ENCODE measurements at regions not wholly inside any gene's neighbourhood (a gene's known extent, or its start where the extent isn't known, plus 50 kb on each side); places are given as distances from the start of the nearest gene placed in this dataset.

DNA sequence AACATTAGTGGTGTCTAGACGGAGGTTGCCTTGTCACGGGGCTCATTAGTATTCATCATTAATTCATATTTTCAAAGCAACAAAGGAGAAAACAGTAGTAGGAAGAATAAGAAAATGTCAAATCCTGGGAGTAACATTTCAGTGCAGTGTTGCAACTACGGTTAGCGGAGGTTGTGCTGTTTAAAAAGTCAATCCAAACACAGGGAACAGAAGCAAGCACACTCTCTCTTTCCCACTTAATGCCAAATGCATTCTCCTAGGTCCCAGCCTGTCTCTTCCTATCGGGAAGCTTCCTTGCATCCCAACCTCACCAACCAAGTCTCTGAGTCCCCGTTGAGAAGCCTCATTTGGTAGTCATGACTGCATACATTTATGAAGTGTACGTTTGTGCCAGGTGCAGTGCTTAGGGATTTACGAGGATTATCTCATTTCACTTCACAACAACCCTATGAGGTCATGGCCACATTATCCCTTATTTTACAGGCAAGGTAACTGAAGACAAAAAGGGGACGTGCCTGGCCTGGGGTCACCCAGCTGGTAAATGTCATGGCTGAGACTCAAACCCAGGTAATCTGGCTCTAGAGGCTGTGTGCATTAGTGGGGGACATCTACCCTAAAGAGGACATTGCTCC, 283.6 kb upstream of the SALL1 start:
- TF ChIP-seq, protein P1, sequence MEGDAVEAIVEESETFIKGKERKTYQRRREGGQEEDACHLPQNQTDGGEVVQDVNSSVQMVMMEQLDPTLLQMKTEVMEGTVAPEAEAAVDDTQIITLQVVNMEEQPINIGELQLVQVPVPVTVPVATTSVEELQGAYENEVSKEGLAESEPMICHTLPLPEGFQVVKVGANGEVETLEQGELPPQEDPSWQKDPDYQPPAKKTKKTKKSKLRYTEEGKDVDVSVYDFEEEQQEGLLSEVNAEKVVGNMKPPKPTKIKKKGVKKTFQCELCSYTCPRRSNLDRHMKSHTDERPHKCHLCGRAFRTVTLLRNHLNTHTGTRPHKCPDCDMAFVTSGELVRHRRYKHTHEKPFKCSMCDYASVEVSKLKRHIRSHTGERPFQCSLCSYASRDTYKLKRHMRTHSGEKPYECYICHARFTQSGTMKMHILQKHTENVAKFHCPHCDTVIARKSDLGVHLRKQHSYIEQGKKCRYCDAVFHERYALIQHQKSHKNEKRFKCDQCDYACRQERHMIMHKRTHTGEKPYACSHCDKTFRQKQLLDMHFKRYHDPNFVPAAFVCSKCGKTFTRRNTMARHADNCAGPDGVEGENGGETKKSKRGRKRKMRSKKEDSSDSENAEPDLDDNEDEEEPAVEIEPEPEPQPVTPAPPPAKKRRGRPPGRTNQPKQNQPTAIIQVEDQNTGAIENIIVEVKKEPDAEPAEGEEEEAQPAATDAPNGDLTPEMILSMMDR (IDR thresholded peaks at IDR 0.05; ENCODE audit: partially characterized antibody, unreplicated experiment) = no peak
- DNase-seq = no peak
- Mint-ChIP-seq H3K36me3 (ENCODE audit: unreplicated experiment) (no peaks in the 10 kb centered on the region), H3K9me3 (ENCODE audit: unreplicated experiment) (no peaks in the 10 kb centered on the region), H3K4me3 (ENCODE audit: unreplicated experiment) (no peak overlapping the region), H3K27ac (ENCODE audit: unreplicated experiment) (no peak overlapping the region), H3K4me1 (ENCODE audit: low read depth, unreplicated experiment) (peaks cover 20% of the 10 kb centered on the region), H3K27me3 (ENCODE audit: unreplicated experiment) (peaks cover 5% of the 10 kb centered on the region)

DNA sequence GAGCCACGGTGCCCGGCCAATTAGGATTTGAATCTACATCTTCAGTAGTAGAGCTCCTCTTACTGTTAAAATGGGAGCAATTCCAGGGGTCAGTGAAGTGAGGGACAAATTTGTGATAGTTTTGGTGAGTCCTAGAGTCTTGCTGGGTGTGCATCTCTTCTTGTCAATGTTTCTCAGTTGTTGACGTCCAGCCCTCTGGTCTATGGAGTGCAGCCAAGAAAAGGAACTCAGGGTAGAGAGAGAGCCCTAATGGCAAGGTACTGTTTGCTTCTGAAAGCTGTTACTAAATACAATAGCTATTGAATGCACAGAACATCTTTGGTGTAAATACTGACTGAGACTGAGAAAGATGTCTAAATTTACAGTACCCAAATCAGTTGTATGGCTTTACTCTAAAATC, 282.5 kb upstream of the SALL1 start:
- H3K9me3 Mint-ChIP-seq (ENCODE audit: unreplicated experiment) = no peaks in the 10 kb centered on the region
- H3K4me3 Mint-ChIP-seq (ENCODE audit: unreplicated experiment) = no peak overlapping the region
- no peak for DNase-seq
- H3K4me1 Mint-ChIP-seq (ENCODE audit: low read depth, unreplicated experiment) = peaks cover 11% of the 10 kb centered on the region
- TF ChIP-seq, protein P1 (IDR thresholded peaks at IDR 0.05; ENCODE audit: partially characterized antibody, unreplicated experiment) = no peak
- peaks cover 6% of the 10 kb centered on the region for H3K27me3 Mint-ChIP-seq (ENCODE audit: unreplicated experiment)
- H3K27ac Mint-ChIP-seq (ENCODE audit: unreplicated experiment) = no peak overlapping the region
- H3K36me3 Mint-ChIP-seq (ENCODE audit: unreplicated experiment) = no peaks in the 10 kb centered on the region

DNA sequence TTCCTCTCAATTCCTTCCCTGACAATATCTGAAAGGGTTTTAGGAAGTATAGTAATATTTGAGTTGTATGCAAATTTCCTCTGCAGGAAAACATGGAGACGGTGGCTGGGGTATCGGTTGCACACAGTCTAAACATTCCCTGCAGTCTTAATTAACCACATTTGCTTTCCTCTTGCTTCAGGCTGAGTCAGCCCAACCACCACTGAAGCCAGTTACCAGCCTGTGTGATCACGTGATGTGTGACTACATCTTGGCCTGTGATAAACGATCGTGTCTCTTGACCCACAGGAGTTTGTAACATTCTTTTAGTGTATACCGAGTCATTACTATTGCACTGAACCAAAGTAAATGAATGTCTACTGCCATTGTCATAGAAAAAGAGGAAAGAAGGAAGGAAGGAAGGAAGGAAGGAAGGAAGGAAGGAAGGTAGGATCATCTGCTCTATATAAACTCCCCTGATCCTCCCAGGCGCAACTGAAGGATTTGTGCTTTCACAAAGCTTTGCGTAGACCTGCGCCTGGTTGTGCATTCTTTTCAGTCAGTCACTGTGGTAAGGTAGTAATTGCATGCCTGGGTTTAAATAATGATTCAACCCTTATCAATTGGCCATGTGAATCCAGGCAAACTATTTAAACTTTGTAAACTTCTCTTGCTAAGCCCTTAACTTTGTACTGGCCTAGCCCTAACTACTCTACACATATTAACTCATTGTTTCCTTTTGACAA, 280.6 kb upstream of the SALL1 start:
- TF ChIP-seq, protein P1 (IDR thresholded peaks at IDR 0.05; ENCODE audit: partially characterized antibody, unreplicated experiment) = no peak
- H3K9me3 Mint-ChIP-seq (ENCODE audit: unreplicated experiment) = no peaks in the 10 kb centered on the region
- H3K27me3 Mint-ChIP-seq (ENCODE audit: unreplicated experiment) = peaks cover 8% of the 10 kb centered on the region
- no peak overlapping the region for H3K4me3 Mint-ChIP-seq (ENCODE audit: unreplicated experiment)
- H3K27ac Mint-ChIP-seq (ENCODE audit: unreplicated experiment) = no peak overlapping the region
- no peak for DNase-seq
- H3K36me3 Mint-ChIP-seq (ENCODE audit: unreplicated experiment) = no peaks in the 10 kb centered on the region
- peaks cover 5% of the 10 kb centered on the region for H3K4me1 Mint-ChIP-seq (ENCODE audit: low read depth, unreplicated experiment)

DNA sequence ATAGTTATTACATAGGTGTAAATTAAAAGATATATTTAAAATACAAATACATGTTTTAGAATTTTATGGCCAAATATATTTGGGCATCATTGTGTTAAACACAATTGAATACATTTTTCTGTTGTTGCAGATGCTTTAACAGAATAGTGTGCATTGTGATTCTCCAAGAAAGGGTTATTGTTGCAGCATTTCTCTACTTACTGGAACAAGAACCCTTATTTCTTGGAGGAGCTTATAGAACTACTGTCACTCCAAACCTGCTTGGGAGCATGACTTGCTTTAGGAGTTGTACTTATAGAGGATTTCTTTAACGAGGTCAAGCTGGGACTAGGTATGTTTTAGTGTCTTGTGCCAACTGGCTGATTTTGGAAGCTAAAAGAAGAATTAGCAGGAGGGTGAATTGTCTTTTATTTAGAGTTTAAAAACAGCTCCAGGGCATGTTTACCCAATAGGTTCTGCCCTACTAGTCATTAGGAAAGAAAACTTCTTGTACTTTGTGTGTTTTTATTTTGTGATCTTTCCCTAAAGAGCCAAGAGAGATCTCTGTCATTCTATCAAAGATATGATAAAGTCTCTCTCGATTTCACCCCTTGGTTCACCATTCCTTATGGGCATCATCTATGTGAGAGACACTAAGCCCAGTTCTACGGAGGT, 279.8 kb upstream of the SALL1 start:
- TF ChIP-seq, protein P1 (IDR thresholded peaks at IDR 0.05; ENCODE audit: partially characterized antibody, unreplicated experiment) = no peak
- Mint-ChIP-seq H3K4me3 (ENCODE audit: unreplicated experiment) (no peak overlapping the region), H3K9me3 (ENCODE audit: unreplicated experiment) (no peaks in the 10 kb centered on the region), H3K36me3 (ENCODE audit: unreplicated experiment) (no peaks in the 10 kb centered on the region), H3K27me3 (ENCODE audit: unreplicated experiment) (peaks cover 6% of the 10 kb centered on the region), H3K27ac (ENCODE audit: unreplicated experiment) (no peak overlapping the region), H3K4me1 (ENCODE audit: low read depth, unreplicated experiment) (peaks cover 5% of the 10 kb centered on the region)
- no peak for DNase-seq

DNA sequence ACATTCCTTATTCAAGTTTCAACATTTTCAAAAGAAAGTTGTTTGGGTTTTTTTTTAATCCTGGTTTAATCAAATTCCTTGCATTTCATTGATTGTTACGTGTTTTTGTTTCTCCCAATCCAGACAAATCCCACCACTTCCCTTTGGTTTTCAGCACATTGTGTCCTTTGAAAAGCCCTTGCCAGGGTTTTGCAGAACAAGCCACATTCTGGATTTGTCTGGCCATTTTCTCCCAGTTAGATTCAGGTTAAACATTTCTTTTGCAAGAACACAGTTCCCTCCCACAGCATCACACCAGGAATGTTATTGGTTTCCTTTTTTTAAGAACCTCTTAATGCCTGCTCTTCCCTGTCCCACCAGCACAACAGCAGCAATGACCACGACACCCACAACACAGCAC, 278.0 kb upstream of the SALL1 start:
- H3K4me1 Mint-ChIP-seq (ENCODE audit: low read depth, unreplicated experiment) = peaks cover 7% of the 10 kb centered on the region
- no peaks in the 10 kb centered on the region for H3K36me3 Mint-ChIP-seq (ENCODE audit: unreplicated experiment)
- TF ChIP-seq, protein P1 (IDR thresholded peaks at IDR 0.05; ENCODE audit: partially characterized antibody, unreplicated experiment) = no peak
- peaks cover 2% of the 10 kb centered on the region for H3K9me3 Mint-ChIP-seq (ENCODE audit: unreplicated experiment)
- H3K27ac Mint-ChIP-seq (ENCODE audit: unreplicated experiment) = no peak overlapping the region
- peaks cover 6% of the 10 kb centered on the region for H3K27me3 Mint-ChIP-seq (ENCODE audit: unreplicated experiment)
- no peak overlapping the region for H3K4me3 Mint-ChIP-seq (ENCODE audit: unreplicated experiment)
- no peak for DNase-seq

Measured in glutamatergic neuron (in vitro differentiated cells).